ENCODE measurements at regions not wholly inside any gene's neighbourhood (a gene's known extent, or its start where the extent isn't known, plus 50 kb on each side); places are given as distances from the start of the nearest gene placed in this dataset.

DNA sequence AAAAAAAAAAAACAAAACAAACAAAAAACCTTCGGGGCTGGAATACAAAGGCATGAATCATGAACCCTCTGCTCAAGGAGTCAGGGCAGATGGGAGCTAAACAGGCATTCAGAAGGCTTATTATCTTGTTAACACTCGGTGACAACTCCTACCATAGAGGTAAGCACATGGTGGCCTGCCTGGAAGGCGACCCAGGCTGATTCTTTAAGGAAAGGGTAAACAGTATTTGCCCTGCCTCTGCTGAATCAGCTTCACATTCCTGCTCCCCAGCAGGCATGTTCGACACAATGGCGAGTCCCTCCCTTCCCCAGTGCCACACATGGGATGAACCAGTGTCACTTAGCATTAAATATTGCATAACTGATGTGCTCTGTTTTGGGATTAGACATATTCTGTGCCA is 191.9 kb downstream of the ARL4C start:
- no peak for DNase-seq

DNA sequence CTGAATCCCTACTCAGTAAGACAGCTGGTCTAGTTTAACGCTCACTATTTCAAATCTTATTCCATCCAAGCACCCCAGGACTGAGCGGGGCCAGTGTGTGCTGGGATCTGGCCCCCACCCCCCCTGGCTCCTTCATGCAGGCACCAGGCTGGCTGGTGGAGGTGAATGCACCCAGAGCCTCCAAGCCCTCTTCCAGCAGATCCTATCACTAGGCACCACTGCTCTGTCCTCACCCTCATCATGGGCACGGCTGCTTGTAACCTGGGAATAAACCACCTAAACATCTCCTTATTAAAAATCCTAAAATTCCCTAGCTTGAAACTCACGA is 194.3 kb downstream of the ARL4C start:
- DNase-seq, result no peak

DNA sequence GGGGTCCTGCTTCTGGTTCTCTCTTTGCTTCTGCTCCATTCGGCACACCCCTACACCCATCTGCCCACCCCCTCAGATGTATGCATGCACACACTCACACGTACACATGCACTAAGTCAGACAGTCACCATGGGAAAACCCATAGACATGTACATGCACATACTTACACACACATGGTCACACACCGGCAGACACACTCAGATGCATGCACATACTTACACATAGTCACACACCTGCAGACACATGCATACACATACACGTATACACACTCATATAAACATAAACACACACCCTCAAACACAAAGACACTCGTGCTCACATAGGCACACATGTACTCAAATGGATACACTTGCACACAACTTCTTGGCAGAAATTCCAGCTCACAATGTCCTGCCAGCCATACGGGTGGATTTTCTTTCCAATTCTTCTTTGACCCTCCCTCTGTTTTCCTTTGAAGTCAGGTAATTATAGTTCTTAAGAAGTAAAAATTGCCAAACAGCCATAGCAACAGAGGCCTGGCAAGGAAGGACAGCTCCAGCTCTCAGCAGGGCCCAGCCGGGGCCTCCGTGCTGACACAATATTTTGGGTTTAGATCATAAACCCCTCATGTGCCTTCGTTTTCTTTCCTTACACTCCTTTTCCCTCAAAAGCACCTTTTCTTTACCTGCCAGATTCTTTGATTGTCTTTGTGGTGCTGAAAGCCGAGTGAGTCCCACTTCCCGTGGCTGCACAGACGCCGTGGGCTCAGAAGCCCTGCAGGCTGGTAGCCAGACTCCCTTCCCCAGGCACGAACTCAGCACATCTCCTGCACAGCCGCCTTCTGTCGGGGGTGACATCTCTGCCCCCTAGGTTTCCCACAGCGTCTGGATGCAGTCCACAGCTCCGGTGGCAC is 195.7 kb downstream of the ARL4C start:
- no peak for DNase-seq

DNA sequence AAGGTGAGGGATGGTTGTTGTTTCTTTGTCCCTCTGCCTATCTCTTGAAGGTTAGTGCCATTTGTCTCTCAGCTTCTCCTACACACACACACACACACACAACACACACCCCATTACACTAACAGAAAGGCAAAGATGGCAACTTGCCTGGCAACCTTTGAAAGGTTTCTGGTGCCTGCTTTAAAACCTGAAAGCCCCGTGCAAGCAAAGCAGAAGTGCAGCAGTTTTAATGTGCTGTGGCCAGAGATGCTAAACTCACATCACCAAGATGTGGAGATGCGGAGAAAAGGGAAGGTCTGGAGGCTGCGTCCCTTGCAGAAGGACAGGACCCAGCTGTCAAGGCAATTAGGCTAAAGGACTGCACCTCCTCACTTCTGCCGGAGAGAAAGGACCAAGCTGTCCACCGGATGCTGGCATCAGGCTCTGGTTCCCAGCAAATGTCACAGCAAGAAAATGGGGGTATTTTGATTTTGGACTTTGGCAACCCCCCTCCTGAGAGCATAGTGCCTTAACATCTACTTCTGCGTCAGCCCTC is 196.4 kb downstream of the ARL4C start:
- DNase-seq, result no peak

DNA sequence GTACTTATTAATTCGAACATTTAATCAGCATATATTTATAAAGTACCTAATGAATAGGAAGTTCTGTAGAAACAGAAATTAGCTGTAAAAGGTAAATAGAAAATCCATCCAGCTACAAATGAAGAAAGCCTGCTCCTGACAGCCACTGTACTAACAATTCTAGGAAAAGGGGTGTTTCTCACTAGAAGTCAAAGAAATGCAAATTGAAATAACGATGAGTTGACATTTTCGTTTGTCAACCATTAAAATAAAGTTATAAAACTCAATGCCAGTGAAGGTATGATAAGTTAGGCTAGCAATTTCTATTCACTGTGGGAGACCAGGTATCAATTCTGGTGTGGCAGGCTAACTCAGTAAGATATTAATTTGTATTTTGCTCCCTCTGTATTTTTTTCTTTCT is 198.0 kb downstream of the ARL4C start:
- DNase-seq, result no peak

- no peak for DNase-seq
Measured at GRCh38 chr2:234296991-234297390, 199.9 kb downstream of the ARL4C start.

GRCh38 chr2:234293973-234294372 is 202.9 kb downstream of the ARL4C start:
- DNase-seq, result peak; percentile 48

GRCh38 chr2:234292962-234293243 is 204.0 kb downstream of the ARL4C start:
- DNase-seq, result no peak

GRCh38 chr2:234292205-234292961 is 204.5 kb downstream of the ARL4C start:
- DNase-seq, result peak; percentile 95

DNA sequence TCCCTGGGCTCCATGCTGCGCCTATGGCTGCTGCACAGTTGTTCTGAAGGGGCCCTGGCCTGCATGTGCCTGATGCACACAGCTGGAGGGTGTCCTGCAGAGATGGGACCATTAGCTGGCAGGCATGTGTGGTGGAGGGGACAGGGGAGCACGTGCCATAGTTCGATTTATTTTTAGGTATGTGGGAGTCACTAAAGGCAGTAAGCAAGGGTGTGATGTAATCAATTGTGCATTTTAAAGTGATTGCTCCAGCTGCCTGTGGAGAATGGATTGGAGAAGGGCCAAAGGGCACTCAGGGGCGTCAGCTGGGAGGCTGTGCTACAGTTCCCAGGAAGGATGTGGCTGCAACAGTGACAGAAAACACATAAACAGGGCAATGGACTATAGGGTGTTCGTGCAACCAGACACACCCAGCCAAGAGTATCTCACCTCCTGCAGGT is 205.1 kb downstream of the ARL4C start:
- peak; percentile 78 for DNase-seq

DNA sequence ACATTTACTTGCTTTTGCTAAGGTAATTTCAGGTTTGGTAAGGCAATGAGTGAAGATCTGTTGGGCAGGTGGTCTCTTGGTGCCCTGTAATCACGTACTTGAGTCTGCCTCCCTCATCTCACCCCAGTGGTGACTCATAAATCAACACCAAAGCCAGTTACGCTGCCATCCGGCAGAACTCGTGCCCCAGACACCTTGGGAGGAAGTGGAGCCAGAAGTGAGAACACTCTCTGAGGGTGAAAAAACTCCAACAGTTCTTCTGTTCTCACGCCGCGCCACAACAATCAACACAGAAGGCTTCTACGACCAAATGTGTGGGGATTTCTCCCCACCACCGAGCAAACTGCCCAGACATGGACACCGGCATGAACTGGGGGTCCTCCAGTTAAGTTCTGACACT is 206.2 kb downstream of the ARL4C start:
- DNase-seq, result peak; percentile 95

- peak; percentile 71 for DNase-seq
Measured at GRCh38 chr2:234289834-234290590, 206.9 kb downstream of the ARL4C start.

DNA sequence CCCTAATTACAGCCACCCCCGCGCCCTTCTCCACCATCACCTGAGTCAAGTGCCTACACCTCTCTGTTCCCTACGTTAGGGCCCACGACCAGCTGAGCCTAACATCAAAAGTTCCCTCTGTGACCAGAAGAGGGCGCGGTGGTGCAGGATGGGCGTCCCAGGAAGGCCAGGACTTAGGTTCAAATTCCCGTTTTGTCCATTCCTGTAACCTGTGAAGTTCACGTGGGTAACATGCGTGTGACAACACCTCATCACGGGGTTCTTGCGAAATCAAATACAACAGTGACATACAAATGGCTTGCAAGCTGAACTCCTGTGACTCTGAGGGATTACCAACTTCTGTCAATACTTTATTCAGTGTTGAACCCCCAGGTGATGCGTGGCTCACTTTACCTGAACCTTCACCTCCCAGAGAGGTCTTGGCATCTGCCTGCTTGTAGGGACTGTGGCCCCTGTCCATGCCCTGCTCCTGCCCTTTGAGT is 207.9 kb downstream of the ARL4C start:
- peak; percentile 78 for DNase-seq

GRCh38 chr2:234287650-234288049 is 209.2 kb downstream of the ARL4C start:
- DNase-seq, result no peak

- no peak for DNase-seq
Measured at GRCh38 chr2:234286956-234287355, 209.9 kb downstream of the ARL4C start.

DNA sequence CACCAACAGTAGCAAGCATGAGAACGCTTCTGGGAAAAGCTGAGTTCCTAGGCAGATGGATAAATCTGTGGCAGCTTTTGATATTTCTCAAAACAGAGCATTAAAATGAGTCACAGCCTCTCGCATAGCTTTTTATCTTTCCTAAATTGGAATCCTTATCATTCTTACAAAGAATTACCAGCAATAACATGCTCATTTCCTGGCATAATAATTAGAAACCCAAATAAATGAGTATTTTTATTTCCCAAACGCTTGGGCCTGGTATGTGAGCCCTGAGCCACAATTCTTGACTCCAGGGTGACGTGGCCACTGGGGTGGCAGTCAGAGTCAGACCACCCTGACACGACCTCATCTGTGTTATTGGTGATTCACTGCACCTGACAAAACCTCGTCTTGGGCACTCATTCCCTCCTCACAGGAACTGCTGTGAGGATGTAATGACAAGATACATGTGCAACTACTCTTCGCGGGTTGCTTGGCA is 210.7 kb downstream of the ARL4C start:
- peak; percentile 44 for DNase-seq

DNA sequence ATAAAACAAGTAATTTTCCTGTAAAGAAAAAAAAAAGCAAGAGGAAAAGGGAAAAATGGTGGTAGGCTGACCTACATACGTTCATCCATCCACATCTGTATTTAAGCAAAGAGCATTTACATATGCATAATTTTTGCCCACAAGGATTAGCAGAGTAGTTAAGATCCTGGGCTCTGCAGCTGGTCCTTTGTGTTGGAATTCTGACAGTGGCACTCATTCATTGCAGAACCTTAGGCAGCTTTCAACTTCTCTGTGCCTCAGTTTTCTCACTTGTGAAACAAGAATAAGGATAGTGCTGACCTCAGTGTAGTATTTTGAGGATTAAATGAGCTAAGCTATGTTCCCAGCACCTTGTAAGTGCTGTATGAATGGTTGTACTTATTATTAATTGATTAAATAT is 211.3 kb downstream of the ARL4C start:
- DNase-seq, result no peak

DNA sequence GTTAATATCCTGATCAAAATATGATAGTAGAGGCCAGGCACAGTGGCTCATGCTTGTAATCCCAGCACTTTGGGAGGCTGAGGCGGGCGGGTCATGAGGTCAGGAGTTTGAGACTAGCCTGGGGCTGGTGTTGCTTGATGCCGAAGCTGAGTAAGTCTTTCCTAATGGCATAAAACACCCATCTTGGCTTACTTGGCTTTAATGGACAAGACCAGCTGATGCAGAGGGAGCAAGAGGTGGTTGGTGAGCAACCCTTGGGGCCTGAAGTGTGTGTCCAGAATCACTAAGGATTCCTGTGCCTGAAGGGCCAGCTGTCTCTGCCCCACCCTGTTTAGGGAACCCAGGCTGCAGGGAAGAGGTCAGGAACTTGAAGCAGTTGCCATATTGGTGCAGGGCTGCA is 217.2 kb downstream of the ARL4C start:
- no peak for DNase-seq

DNA sequence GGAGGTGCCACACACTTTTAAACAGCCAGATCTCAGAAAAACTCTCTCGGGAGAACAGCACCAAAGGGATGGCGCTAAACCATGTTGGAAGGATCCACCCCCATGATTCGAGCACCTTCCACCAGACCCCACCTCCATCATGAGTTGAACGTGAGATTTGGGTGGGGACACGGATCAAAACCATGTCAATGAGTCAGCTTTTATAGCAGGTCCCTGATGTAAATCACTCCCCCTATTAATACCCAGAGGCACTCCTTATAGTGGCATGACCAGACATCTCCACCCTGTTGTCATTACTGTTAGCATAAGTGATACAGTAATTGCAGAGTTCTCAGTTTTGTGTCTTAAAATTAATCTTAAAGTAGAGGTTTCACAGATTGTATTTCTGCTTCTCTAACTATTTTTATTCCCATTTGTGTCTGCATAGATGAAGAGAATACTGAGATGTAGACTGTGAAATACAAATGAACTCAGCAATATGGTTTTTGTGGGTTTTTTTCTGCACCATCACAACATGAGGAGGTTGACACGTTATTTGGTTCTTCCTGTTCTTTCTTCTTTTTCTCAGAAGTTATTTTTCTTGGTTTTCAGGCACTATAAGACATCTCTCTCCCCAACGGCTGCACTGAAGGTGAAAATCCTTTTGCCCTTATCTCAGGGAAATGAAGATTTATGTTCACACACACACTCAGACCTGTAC is 218.2 kb downstream of the ARL4C start:
- DNase-seq, result peak; percentile 80

GRCh38 chr2:234275515-234275914 is 221.4 kb downstream of the ARL4C start:
- DNase-seq, result no peak

- DNase-seq, result peak; percentile 54
Measured at GRCh38 chr2:234273887-234274584, 222.8 kb downstream of the ARL4C start.

All from activated CD4-positive, alpha-beta T cell treated with anti-CD3 and anti-CD28 coated beads, Interleukin-2, amount 50 U/mL, for 16 hours (primary cell).